Muscle of leg (tissue), 3 donors: ENCODE measurements at regions not wholly inside any gene's neighbourhood (a gene's known extent, or its start where the extent isn't known, plus 50 kb on each side); places are given as distances from the start of the nearest gene placed in this dataset.

ENCODE experiments used
- DNase-seq: peaks from one replicate; pipeline ENCODE4 v3.0.0; 2013
- H3K27ac ChIP-seq: one replicate; pipeline ENCODE4 v1.5.1; 2013; ENCODE audit warnings: mild to moderate bottlenecking, low read length, control low read depth
- H3K27me3 ChIP-seq: one replicate; pipeline ENCODE4 v1.6.1; 2013; ENCODE audit warnings: low read length; ENCODE audit not compliant: control insufficient read depth, insufficient read depth
- H3K36me3 ChIP-seq: one replicate; pipeline ENCODE4 v1.6.1; 2013; ENCODE audit warnings: low read length; ENCODE audit not compliant: control insufficient read depth, insufficient read depth
- H3K4me1 ChIP-seq: one replicate; pipeline ENCODE4 v1.6.1; 2013; ENCODE audit warnings: low read length; ENCODE audit not compliant: control insufficient read depth, insufficient read depth
- H3K4me3 ChIP-seq: one replicate; pipeline ENCODE4 v1.5.1; 2013; ENCODE audit warnings: low read length, control low read depth
- H3K9me3 ChIP-seq: replicated peaks from 2 replicates; pipeline ENCODE4 v1.6.1; 2013; ENCODE audit warnings: low read depth, low read length; ENCODE audit not compliant: control insufficient read depth
- WGBS: methylation state at CpG from one replicate; pipeline ENCODE4 v1.1.5; 2013; ENCODE audit warnings: missing lambda C conversion rate; ENCODE audit not compliant: insufficient coverage; 5-methylcytosine and 5-hydroxymethylcytosine counted together

DNA sequence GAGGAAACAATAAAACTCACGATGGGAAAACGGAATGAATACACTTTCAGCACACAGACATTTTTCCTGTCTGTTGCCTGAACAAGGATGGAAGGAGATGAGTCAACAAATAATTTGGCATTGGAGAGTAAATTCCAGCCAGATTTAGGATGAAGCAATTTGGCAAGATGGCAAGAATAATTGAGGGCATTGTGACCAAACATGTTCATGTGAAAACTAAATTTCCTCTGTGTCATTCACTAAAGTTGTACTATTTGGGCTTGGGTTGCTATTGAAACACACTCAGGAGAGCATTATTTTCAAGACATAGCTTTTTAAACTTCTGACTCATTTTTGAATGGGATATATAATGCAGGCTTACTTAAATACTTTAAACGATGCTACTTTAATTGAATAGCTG lies 1614.4 kb downstream of the PCDH19 start:
- Histone ChIP-seq H3K27me3 (no peaks in the 10 kb centered on the region), H3K27ac (no peak overlapping the region), H3K4me3 (no peak overlapping the region), H3K36me3 (no peaks in the 10 kb centered on the region), H3K9me3 (no peaks in the 10 kb centered on the region), H3K4me1 (no peaks in the 10 kb centered on the region)
- WGBS, result no CpG with 5 or more reads among the region's 3 CpGs
- peak; percentile 14 for DNase-seq

DNA sequence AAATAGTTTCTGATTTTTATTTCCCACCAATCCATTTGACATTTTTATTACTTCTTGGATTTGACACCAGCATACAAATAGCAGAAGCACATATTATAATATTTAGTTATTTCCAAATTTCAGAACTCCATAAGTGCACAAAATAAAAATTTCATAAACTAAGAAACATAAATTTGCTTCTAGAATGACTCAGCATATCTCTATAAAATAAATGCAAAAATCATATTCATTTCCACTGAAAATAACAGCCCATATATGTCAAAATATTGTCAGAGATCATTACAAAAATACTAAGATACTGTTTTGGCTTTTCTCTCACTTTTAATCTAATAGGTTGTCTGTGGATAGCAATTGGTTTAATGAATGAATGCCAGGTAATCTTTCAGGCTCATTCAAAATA lies 1654.2 kb downstream of the PCDH19 start:
- H3K36me3 ChIP-seq, result no peaks in the 10 kb centered on the region
- no peak overlapping the region for H3K27ac ChIP-seq
- no peaks in the 10 kb centered on the region for H3K4me1 ChIP-seq
- H3K4me3 ChIP-seq, result no peak overlapping the region
- peaks cover 7% of the 10 kb centered on the region for H3K27me3 ChIP-seq
- DNase-seq, result no peak
- H3K9me3 ChIP-seq, result peaks cover 3% of the 10 kb centered on the region

DNA sequence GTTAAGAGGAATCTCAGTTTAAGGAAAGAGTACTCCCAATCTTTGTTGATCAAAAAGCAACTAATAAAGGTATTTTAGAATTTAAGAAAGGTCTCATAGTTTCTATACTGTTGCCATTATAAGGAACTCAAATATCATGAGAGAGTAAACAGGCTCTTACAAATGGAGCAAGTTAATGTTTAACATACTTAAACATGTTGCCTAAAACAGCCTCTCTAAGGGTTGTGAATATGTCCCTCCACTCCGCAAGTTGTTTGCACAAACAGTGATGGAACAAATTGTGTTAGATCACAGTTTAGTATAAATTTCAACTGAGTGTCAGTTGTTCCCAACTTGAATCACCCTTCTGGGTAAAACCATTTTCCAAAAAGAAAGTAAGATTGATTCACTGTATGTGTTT lies 1678.3 kb downstream of the PCDH19 start:
- no peak overlapping the region for H3K4me3 ChIP-seq
- no peaks in the 10 kb centered on the region for H3K4me1 ChIP-seq
- H3K36me3 ChIP-seq, result no peaks in the 10 kb centered on the region
- DNase-seq, result no peak
- H3K9me3 ChIP-seq, result no peaks in the 10 kb centered on the region
- no peak overlapping the region for H3K27ac ChIP-seq
- no CpG with 5 or more reads among the region's 1 CpG for WGBS
- H3K27me3 ChIP-seq, result peaks cover 4% of the 10 kb centered on the region

DNA sequence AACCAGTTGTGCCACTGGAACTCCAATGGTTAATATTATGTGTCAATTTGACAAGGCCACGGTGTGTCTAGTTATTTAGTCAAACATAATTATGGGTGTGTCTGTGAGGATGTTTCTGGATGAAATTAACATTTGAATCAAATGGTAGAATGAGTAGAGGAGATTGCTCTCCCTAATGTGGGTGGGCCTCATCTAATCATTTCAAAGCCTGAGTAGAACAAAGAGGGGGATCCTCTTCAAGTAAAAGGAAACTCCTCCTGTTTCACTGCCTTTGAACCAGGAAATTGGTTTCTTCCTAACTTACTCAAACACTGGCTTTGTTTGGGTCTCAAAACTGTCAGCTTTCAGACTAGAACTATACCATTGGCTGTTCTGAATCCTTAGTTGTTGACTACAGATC lies 1692.1 kb downstream of the PCDH19 start:
- peaks cover under 1% of the 10 kb centered on the region for H3K9me3 ChIP-seq
- H3K27ac ChIP-seq, result no peak overlapping the region
- H3K4me1 ChIP-seq, result no peaks in the 10 kb centered on the region
- DNase-seq, result no peak
- H3K4me3 ChIP-seq, result no peak overlapping the region
- H3K36me3 ChIP-seq, result no peaks in the 10 kb centered on the region
- whole genome bisulfite sequencing, result 83% methylated on average over 1 of the region's 1 CpG
- peaks cover 5% of the 10 kb centered on the region for H3K27me3 ChIP-seq
